Panc1 (cell line): ENCODE measurements at regions not wholly inside any gene's neighbourhood (a gene's known extent, or its start where the extent isn't known, plus 50 kb on each side); places are given as distances from the start of the nearest gene placed in this dataset.

Experiments
- ATAC-seq: fragments of 200-7000 bp; cut with Tn5 transposase; 2 replicates; pipeline ENCODE4 v1.9.1; 2020; ENCODE audit warnings: mild to moderate bottlenecking, moderate library complexity
- BruUV-seq: library from RNA; stranded (reverse); fragments of 400-500 nt; replicated peaks from 2 replicates; lab custom pipeline; 2021; lab: Mats Ljungman, UMichigan
- CTCF ChIA-PET: fragments of 300-600 bp; sonication (Branson Sonifier 250); formaldehyde crosslinking; loops from one replicate; lab custom pipeline; 2022; ENCODE audit warnings: antibody characterized with exemption; lab: Charles Lee
- POLR2A ChIA-PET: fragments of 300-600 bp; sonication (Branson Sonifier 250); formaldehyde crosslinking; loops from one replicate; lab custom pipeline; 2022; ENCODE audit warnings: antibody characterized with exemption; lab: Charles Lee
- DNase-seq: peaks from one replicate; pipeline ENCODE4 v3.0.0-alpha.2; 2010; ENCODE audit warnings: low read depth, low spot score
- H3K27ac ChIP-seq: 2 replicates; pipeline ENCODE4 v1.5.1; 2011; ENCODE audit warnings: mild to moderate bottlenecking, low read length, inconsistent platforms
- H3K27me3 ChIP-seq: fragments of 200-500 bp; sonication (Bioruptor generic); 2 replicates; pipeline ENCODE4 v1.6.0; 2014; ENCODE audit warnings: low read length, inconsistent platforms; ENCODE audit not compliant: control insufficient read depth, insufficient read depth
- H3K36me3 ChIP-seq: fragments of 200-500 bp; sonication (Bioruptor generic); 2 replicates; pipeline ENCODE4 v1.5.1; 2014; ENCODE audit warnings: inconsistent platforms, mild to moderate bottlenecking, low read length, moderate library complexity; ENCODE audit not compliant: control insufficient read depth, insufficient read depth
- H3K4me1 ChIP-seq: 2 replicates; pipeline ENCODE4 v1.5.1; 2011; ENCODE audit warnings: inconsistent platforms, mild to moderate bottlenecking, low read length, moderate library complexity; ENCODE audit not compliant: control insufficient read depth, insufficient read depth
- H3K4me3 ChIP-seq, 2 experiments: 2 replicates each; pipeline ENCODE4 v1.5.1; 2011 to 2012; ENCODE audit warnings: low read depth in 2 of 2, low read length in 2 of 2, mild to moderate bottlenecking in 2 of 2, inconsistent platforms in 1 of 2, moderate library complexity in 1 of 2
- H3K9me3 ChIP-seq: fragments of 200-500 bp; sonication (Bioruptor generic); 2 replicates; pipeline ENCODE4 v1.5.1; 2014; ENCODE audit warnings: low read depth, mild to moderate bottlenecking, inconsistent platforms, low read length, moderate library complexity; ENCODE audit not compliant: control insufficient read depth, insufficient read depth
- POLR2AphosphoS5 ChIP-seq: IDR thresholded peaks from 2 replicates; pipeline ENCODE4 v1.6.1; 2012; ENCODE audit warnings: mild to moderate bottlenecking, low read depth, low read length, moderate library complexity
- SIN3A ChIP-seq: IDR thresholded peaks from 2 replicates; pipeline ENCODE4 v1.6.1; 2012; ENCODE audit warnings: low read depth, mild to moderate bottlenecking, low read length, moderate library complexity, borderline replicate concordance; ENCODE audit not compliant: insufficient read depth
- TCF7L2 ChIP-seq: IDR thresholded peaks from 2 replicates; pipeline ENCODE4 v1.6.1; 2011; ENCODE audit warnings: mild to moderate bottlenecking, low read depth, low read length, inconsistent platforms
- in situ Hi-C: cut with HindIII; loops from 2 replicates; pipeline ENCODE4 v1.10.0; 2016; ENCODE audit warnings: low sequenced_read_pairs, low pct_unique_long_range_greater_than_20kb
- intact Hi-C: fragments of 100-400 bp; cut with micrococcal nuclease; formaldehyde crosslinking; loops from one replicate; pipeline ENCODE4 v1.10.0; 2022; ENCODE audit not compliant: unreplicated experiment
- TF ChIP-seq, protein P1 (sequence below), 2 experiments: IDR thresholded peaks; 2 replicates each; pipeline ENCODE4 v1.6.1; 2011 to 2012; ENCODE audit warnings: low read depth in 2 of 2, control low read depth in 1 of 2, low read length in 1 of 2, mild to moderate bottlenecking in 1 of 2, moderate library complexity in 1 of 2; ENCODE audit not compliant: insufficient read depth in 1 of 2
- TF ChIP-seq, protein P2 (sequence below): fragments of 450-650 bp; IDR thresholded peaks from 2 replicates; pipeline ENCODE4 v1.5.1; 2017; ENCODE audit warnings: mild to moderate bottlenecking

DNA sequence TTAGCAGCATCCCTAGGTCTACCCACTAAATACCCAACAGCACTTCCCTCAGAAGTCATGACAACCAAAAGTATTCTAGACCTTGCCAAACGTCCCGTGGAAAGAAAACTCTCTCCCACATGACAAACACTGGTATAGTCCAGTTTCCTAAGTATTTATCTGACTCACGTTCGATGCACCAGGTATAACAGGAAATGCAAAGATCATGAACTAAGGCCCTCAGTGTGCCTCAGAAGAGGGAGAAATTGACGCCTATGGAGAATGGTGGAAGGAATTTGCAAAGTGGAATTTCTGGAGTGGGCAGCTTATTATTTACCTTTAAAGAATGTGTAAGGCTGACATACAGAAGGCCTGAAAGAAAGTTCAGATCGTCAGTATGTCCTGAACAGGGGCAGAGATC is 523.6 kb upstream of the DAB1 start:
- Histone ChIP-seq H3K27ac (no peak overlapping the region), H3K36me3 (no peaks in the 10 kb centered on the region), H3K9me3 (no peaks in the 10 kb centered on the region), H3K4me3 (no peak overlapping the region), H3K27me3 (no peaks in the 10 kb centered on the region), H3K4me1 (no peaks in the 10 kb centered on the region)
- DNase-seq (no peak), ATAC-seq (no peak)
- intact Hi-C loops, result no loop called here
- no peak for TF ChIP-seq SIN3A
- TF ChIP-seq, protein P1, sequence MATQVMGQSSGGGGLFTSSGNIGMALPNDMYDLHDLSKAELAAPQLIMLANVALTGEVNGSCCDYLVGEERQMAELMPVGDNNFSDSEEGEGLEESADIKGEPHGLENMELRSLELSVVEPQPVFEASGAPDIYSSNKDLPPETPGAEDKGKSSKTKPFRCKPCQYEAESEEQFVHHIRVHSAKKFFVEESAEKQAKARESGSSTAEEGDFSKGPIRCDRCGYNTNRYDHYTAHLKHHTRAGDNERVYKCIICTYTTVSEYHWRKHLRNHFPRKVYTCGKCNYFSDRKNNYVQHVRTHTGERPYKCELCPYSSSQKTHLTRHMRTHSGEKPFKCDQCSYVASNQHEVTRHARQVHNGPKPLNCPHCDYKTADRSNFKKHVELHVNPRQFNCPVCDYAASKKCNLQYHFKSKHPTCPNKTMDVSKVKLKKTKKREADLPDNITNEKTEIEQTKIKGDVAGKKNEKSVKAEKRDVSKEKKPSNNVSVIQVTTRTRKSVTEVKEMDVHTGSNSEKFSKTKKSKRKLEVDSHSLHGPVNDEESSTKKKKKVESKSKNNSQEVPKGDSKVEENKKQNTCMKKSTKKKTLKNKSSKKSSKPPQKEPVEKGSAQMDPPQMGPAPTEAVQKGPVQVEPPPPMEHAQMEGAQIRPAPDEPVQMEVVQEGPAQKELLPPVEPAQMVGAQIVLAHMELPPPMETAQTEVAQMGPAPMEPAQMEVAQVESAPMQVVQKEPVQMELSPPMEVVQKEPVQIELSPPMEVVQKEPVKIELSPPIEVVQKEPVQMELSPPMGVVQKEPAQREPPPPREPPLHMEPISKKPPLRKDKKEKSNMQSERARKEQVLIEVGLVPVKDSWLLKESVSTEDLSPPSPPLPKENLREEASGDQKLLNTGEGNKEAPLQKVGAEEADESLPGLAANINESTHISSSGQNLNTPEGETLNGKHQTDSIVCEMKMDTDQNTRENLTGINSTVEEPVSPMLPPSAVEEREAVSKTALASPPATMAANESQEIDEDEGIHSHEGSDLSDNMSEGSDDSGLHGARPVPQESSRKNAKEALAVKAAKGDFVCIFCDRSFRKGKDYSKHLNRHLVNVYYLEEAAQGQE (IDR thresholded peaks at IDR 0.05; ENCODE audit: insufficient read depth in 1 of 2, low read depth in 2 of 2, low read length in 1 of 2), result no peak
- TF ChIP-seq, protein P2, sequence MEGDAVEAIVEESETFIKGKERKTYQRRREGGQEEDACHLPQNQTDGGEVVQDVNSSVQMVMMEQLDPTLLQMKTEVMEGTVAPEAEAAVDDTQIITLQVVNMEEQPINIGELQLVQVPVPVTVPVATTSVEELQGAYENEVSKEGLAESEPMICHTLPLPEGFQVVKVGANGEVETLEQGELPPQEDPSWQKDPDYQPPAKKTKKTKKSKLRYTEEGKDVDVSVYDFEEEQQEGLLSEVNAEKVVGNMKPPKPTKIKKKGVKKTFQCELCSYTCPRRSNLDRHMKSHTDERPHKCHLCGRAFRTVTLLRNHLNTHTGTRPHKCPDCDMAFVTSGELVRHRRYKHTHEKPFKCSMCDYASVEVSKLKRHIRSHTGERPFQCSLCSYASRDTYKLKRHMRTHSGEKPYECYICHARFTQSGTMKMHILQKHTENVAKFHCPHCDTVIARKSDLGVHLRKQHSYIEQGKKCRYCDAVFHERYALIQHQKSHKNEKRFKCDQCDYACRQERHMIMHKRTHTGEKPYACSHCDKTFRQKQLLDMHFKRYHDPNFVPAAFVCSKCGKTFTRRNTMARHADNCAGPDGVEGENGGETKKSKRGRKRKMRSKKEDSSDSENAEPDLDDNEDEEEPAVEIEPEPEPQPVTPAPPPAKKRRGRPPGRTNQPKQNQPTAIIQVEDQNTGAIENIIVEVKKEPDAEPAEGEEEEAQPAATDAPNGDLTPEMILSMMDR, result no peak
- no peak for TF ChIP-seq TCF7L2
- TF ChIP-seq POLR2AphosphoS5, result no peak
- in situ Hi-C loops, result no loop called here
- BruUV-seq, result no TSS peak
- ChIA-PET POLR2A (no interaction called here), CTCF (no interaction called here)

DNA sequence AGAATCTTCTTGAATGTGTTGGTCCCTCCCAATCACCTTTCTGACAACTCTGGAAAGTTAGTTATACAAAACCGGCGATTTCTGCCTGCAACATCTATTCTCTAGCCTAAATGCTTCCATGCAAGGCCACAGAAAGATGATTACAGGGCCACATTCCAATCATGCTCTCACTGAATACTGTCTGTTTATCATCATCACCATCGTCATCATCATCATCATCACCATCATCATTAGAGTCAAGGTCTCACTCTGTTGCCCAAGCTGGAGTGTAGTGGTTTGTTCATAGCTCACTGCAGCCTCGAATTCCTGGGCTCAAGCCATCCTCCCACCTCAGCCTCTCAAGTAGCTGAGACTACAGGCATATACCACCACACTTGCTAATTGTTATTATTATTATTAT is 521.2 kb upstream of the DAB1 start:
- no peak overlapping the region for H3K4me3 ChIP-seq
- intact Hi-C loops (no loop called here), in situ Hi-C loops (no loop called here)
- H3K36me3 ChIP-seq, result no peaks in the 10 kb centered on the region
- ATAC-seq, result no peak
- TF ChIP-seq, protein P1 (IDR thresholded peaks at IDR 0.05; ENCODE audit: insufficient read depth in 1 of 2, low read depth in 2 of 2, low read length in 1 of 2), result no peak
- TF ChIP-seq POLR2AphosphoS5, result no peak
- TF ChIP-seq, protein P2, result no peak
- no peak for TF ChIP-seq SIN3A
- TF ChIP-seq TCF7L2, result no peak
- POLR2A ChIA-PET, result no interaction called here
- H3K4me1 ChIP-seq, result no peaks in the 10 kb centered on the region
- H3K27ac ChIP-seq, result no peak overlapping the region
- no peaks in the 10 kb centered on the region for H3K27me3 ChIP-seq
- no TSS peak for BruUV-seq
- CTCF ChIA-PET, result no interaction called here
- DNase-seq, result no peak
- no peaks in the 10 kb centered on the region for H3K9me3 ChIP-seq
